Coronary artery (tissue), 2 donors: ENCODE measurements at regions not wholly inside any gene's neighbourhood (a gene's known extent, or its start where the extent isn't known, plus 50 kb on each side); places are given as distances from the start of the nearest gene placed in this dataset.
"Not testable (repeated sequence)": the region's sequence is repeated elsewhere in the genome, so short reads cannot be mapped to it uniquely, and the experiment has no call there.

Source experiments
- DNase-seq: peaks from one replicate; pipeline ENCODE4 v3.0.0-alpha.2; 2017; ENCODE audit warnings: low spot score
- H3K27ac ChIP-seq, 2 donors: fragments of 200-600 bp; sonication (generic); one replicate each; pipeline ENCODE4 v1.5.1; 2016 to 2019
- H3K4me3 ChIP-seq: fragments of 200-600 bp; sonication (generic); 2 replicates; pipeline ENCODE4 v1.5.1; 2016; ENCODE audit warnings: mild to moderate bottlenecking, moderate library complexity
- TF ChIP-seq, protein P1 (sequence below): fragments of 200-600 bp; sonication (generic); IDR thresholded peaks from one replicate; pipeline ENCODE4 v1.5.1; 2019; ENCODE audit warnings: antibody characterized with exemption

DNA sequence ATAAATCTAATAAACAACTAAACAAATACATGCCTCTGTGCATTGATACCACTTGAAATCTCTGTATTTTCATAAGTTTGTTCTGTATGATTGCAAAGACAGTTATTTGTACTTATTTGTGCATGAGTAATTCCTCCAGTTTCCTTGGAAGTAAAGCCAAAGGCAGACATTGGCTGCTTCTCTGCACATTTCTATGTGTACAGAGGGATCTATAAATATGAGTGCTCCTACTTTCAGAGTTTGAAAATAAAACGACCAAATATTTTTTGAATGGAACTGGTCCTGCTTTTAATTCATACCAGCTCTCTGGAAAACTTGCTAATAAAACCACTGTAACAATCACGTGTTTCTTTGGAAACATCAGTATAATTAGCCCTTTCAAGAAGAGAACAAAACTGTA, 306.5 kb downstream of the MAN2A1 start:
- H3K4me3 ChIP-seq, result no peak overlapping the region
- TF ChIP-seq, protein P1, sequence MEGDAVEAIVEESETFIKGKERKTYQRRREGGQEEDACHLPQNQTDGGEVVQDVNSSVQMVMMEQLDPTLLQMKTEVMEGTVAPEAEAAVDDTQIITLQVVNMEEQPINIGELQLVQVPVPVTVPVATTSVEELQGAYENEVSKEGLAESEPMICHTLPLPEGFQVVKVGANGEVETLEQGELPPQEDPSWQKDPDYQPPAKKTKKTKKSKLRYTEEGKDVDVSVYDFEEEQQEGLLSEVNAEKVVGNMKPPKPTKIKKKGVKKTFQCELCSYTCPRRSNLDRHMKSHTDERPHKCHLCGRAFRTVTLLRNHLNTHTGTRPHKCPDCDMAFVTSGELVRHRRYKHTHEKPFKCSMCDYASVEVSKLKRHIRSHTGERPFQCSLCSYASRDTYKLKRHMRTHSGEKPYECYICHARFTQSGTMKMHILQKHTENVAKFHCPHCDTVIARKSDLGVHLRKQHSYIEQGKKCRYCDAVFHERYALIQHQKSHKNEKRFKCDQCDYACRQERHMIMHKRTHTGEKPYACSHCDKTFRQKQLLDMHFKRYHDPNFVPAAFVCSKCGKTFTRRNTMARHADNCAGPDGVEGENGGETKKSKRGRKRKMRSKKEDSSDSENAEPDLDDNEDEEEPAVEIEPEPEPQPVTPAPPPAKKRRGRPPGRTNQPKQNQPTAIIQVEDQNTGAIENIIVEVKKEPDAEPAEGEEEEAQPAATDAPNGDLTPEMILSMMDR, result no peak
- peak overlapping the region in 1 of 2 donors; percentile 9 for H3K27ac ChIP-seq
- DNase-seq, result no peak

DNA sequence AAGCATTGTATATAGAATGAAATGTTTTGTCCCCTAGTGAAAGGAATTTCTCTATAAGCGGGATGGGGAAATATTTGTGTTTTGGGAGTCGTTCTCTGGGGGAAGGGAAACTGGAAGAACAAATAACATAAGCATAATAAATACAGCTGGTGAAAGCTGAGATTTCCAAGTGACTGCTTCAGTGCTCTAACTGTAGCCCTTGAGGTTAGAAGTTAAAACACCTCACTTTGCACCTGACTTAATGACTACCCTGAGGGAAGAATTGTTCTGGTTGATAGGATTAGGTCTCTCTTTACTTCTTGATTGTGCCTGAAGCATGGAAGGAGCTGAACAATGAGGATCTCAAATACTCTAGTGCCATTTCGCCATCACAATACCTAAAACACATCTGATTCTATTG, 307.4 kb downstream of the MAN2A1 start:
- DNase-seq, result no peak
- TF ChIP-seq, protein P1, result no peak
- H3K4me3 ChIP-seq, result no peak overlapping the region
- H3K27ac ChIP-seq, result no peak overlapping the region

DNA sequence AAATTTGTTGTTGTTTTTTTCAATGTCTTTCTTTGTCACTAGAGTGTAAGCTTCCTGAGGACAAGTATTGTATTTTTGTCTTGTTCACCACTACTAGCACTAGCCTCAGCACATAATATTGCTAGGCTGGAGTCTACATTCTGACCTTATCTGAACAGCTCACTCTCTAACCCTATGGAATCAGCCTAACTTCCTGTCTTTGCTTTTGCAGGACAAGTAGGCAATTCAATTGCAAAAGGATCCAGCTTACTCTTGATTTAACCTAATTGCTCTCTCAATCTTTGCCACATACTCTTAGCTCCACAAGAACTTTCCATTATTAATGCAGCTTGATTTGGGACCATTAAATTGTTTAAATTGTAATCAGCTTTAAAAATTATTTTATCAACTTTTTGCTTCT, 308.5 kb downstream of the MAN2A1 start:
- TF ChIP-seq, protein P1, result no peak
- H3K27ac ChIP-seq, result no peak overlapping the region
- H3K4me3 ChIP-seq, result no peak overlapping the region
- DNase-seq, result no peak

DNA sequence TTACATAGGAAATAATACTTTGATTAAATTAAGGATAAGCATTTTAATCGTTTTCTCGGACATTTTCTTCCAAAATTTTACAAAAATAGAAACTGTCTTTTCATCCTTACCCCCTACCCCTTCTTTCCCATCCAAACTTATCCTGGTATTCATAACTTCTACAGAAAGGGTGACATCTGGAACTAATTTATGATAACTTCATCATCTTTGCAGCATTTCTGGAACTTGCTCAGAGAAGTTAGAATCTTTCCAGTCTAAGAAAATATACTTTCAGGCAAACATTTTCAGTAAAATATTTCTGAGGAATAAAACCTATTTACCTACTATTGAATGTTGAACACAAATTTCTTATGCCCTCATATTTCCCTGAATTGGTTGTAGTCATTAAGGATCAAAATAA, 309.0 kb downstream of the MAN2A1 start:
- TF ChIP-seq, protein P1, result no peak
- H3K27ac ChIP-seq, result peak overlapping the region; percentile 58 to 81
- no peak for DNase-seq
- no peak overlapping the region for H3K4me3 ChIP-seq

DNA sequence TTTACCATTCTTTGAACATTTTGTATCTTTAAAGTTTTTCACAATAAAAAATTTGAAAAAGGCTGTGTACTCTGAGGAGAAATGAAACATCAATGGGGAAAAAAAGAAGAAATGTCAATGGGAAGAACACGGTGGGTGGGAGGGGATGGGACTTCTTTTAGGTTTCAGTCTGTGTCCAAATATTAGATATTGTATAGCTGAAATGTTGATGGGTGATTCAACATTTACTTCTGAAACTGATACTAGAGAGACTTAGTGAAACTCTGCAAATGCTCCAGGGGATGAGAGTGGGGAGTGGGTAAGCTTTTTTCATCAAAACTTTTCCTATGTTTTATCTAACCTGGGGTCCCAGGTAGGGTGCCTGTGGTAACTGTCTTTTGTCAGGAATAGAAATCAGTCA, 311.9 kb downstream of the MAN2A1 start:
- H3K4me3 ChIP-seq, result no peak overlapping the region
- TF ChIP-seq, protein P1, result no peak
- DNase-seq, result no peak
- H3K27ac ChIP-seq, result peak overlapping the region; percentile 52 to 58

DNA sequence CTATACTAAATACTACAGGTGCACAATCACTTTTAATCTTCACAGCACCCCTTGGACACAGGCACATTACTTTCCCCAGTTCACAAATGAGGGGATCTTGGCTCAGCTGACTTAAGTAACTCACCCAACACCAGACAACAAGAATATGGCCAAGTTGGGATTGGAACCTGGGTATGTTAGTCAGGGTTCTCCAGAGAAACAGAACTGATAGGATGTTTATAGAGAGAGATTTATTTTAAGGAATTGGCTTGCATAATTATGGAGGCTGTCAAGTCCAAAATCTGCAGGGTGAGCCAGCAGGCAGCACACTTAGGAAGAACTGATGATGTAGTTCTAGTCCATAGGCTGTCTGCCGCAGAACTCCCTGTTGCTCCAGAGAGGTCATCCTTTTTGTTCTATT, 312.9 kb downstream of the MAN2A1 start:
- TF ChIP-seq, protein P1, result no peak
- Histone ChIP-seq H3K4me3 (no peak overlapping the region), H3K27ac (peak overlapping the region; percentile 52 to 58)
- DNase-seq, result no peak

DNA sequence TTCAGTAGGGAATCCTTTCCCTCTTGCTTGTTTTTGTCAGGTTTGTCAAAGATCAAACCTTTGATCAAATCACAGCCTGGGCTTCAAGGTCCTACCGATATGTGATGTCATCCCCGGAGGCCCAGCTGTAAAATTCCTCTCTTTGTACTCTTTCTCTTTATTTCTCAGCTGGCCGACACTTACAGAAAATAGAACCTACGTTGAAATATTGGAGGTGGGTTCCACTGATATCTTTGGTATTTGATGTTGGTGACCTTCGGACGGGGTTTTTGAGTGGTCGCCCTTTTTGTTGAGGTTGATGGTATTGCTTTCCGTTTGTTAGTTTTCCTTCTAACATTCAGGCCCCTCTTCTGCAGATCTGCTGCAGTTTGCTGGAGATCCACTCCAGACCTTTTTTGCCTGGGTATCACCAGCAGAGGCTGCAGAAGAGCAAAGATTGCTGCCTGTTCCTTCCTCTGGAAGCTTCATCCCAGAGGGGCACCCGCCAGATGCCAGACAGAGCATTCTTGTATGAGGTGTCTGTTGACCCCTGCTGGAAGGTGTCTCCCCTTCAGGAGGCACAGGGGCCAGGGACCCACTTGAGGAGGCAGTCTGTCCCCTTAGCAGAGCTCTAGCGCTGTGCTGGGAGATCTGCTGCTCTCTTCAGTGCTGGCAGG, 316.3 kb downstream of the MAN2A1 start:
- H3K4me3 ChIP-seq, DNase-seq, H3K27ac ChIP-seq: not testable (repeated sequence)
